ENCODE measurements at regions not wholly inside any gene's neighbourhood (a gene's known extent, or its start where the extent isn't known, plus 50 kb on each side); places are given as distances from the start of the nearest gene placed in this dataset.

DNA sequence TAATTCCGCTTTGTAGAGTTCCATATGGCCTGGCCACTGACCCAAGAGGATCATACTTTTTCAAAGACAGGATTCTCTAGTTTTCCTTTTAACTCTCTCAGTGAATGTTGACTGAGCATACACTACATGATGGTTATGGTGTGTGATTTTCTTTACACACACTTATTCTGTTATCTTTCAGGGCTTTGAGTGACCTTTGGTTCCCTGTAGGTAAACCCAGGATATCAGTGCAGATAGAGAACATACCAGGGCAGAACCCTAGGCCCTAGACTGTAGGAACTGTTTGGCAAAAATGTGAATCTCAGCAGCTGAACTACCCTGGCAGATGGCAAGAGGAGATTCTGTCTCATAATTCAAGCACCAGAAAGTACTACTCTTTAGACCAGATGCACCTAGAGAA, 159.6 kb downstream of the KCNA5 start:
- TF ChIP-seq, protein P1, sequence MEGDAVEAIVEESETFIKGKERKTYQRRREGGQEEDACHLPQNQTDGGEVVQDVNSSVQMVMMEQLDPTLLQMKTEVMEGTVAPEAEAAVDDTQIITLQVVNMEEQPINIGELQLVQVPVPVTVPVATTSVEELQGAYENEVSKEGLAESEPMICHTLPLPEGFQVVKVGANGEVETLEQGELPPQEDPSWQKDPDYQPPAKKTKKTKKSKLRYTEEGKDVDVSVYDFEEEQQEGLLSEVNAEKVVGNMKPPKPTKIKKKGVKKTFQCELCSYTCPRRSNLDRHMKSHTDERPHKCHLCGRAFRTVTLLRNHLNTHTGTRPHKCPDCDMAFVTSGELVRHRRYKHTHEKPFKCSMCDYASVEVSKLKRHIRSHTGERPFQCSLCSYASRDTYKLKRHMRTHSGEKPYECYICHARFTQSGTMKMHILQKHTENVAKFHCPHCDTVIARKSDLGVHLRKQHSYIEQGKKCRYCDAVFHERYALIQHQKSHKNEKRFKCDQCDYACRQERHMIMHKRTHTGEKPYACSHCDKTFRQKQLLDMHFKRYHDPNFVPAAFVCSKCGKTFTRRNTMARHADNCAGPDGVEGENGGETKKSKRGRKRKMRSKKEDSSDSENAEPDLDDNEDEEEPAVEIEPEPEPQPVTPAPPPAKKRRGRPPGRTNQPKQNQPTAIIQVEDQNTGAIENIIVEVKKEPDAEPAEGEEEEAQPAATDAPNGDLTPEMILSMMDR (IDR thresholded peaks at IDR 0.05) = no peak
- TF ChIP-seq POLR2A (IDR thresholded peaks at IDR 0.05) = no peak

All from gastroesophageal sphincter (tissue), 3 donors.